HEK293T (cell line): ENCODE measurements at regions not wholly inside any gene's neighbourhood (a gene's known extent, or its start where the extent isn't known, plus 50 kb on each side); places are given as distances from the start of the nearest gene placed in this dataset.

ENCODE experiments used
- ARNT ChIP-seq: fragments of 450-650 bp; IDR thresholded peaks from 2 replicates; pipeline ENCODE4 v1.6.1; 2017; ENCODE audit warnings: mild to moderate bottlenecking
- BHLHE40 ChIP-seq: fragments of 450-650 bp; IDR thresholded peaks from 2 replicates; pipeline ENCODE4 v1.6.1; 2016; ENCODE audit warnings: mild to moderate bottlenecking, moderate library complexity, borderline replicate concordance
- CTBP1 ChIP-seq: fragments of 450-650 bp; IDR thresholded peaks from 2 replicates; pipeline ENCODE4 v1.6.1; 2016; ENCODE audit warnings: borderline replicate concordance
- ELF4 ChIP-seq: fragments of 450-650 bp; IDR thresholded peaks from 2 replicates; pipeline ENCODE4 v1.6.1; 2017; ENCODE audit warnings: antibody characterized with exemption
- FOXA1 ChIP-seq: fragments of 450-650 bp; IDR thresholded peaks from 2 replicates; pipeline ENCODE4 v1.6.1; 2016; ENCODE audit warnings: mild to moderate bottlenecking
- FOXK2 ChIP-seq: fragments of 450-650 bp; IDR thresholded peaks from 2 replicates; pipeline ENCODE4 v1.6.1; 2016; ENCODE audit warnings: mild to moderate bottlenecking
- FOXM1 ChIP-seq: fragments of 450-650 bp; IDR thresholded peaks from 2 replicates; pipeline ENCODE4 v1.6.1; 2017; ENCODE audit warnings: mild to moderate bottlenecking, borderline replicate concordance
- HDGF ChIP-seq: fragments of 450-650 bp; IDR thresholded peaks from 2 replicates; pipeline ENCODE4 v1.6.1; 2017; ENCODE audit warnings: antibody characterized with exemption, borderline replicate concordance
- L3MBTL2 ChIP-seq: fragments of 450-650 bp; conservative IDR thresholded peaks from 2 replicates; pipeline ENCODE4 v1.6.1; 2016; ENCODE audit warnings: mild to moderate bottlenecking
- NFRKB ChIP-seq: fragments of 450-650 bp; IDR thresholded peaks from 2 replicates; pipeline ENCODE4 v1.6.1; 2016; ENCODE audit warnings: mild to moderate bottlenecking, moderate library complexity
- SP1 ChIP-seq: fragments of 450-650 bp; IDR thresholded peaks from 2 replicates; pipeline ENCODE4 v1.6.1; 2017
- SUZ12 ChIP-seq: fragments of 450-650 bp; IDR thresholded peaks from 2 replicates; pipeline ENCODE4 v1.6.1; 2016; ENCODE audit warnings: mild to moderate bottlenecking
- TARDBP ChIP-seq: fragments of 450-650 bp; IDR thresholded peaks from 2 replicates; pipeline ENCODE4 v1.6.1; 2016
- TF ChIP-seq, protein P1 (sequence below): fragments of 450-650 bp; IDR thresholded peaks from 2 replicates; pipeline ENCODE4 v1.6.1; 2016

DNA sequence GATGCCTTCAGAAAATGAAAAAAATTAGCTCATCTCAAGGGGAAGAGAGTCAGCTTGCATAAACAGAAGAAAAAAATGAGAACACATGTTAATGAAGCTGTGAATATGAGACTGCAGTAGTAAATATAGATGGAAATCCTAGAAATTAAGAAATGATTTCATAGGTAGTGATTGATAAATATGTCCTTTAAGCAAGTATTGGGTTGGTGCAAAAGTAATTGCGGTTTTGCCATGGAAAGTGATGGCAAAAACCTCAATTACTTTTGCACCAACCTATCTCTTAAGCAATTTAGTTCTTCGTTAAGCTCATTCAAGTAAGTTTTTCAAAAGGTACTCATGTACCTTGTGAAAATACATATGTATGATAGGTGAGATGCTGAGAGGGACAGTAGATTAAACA, 400.9 kb downstream of the SH2D1A start:
- TF ChIP-seq FOXM1, result no peak
- no peak for TF ChIP-seq ARNT
- peak; percentile 69 for TF ChIP-seq ELF4
- TF ChIP-seq SUZ12, result no peak
- no peak for TF ChIP-seq SP1
- no peak for TF ChIP-seq BHLHE40
- TF ChIP-seq FOXK2, result no peak
- TF ChIP-seq CTBP1, result no peak
- TF ChIP-seq L3MBTL2, result no peak
- no peak for TF ChIP-seq HDGF
- no peak for TF ChIP-seq TARDBP
- no peak for TF ChIP-seq FOXA1
- TF ChIP-seq, protein P1, sequence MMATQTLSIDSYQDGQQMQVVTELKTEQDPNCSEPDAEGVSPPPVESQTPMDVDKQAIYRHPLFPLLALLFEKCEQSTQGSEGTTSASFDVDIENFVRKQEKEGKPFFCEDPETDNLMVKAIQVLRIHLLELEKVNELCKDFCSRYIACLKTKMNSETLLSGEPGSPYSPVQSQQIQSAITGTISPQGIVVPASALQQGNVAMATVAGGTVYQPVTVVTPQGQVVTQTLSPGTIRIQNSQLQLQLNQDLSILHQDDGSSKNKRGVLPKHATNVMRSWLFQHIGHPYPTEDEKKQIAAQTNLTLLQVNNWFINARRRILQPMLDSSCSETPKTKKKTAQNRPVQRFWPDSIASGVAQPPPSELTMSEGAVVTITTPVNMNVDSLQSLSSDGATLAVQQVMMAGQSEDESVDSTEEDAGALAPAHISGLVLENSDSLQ, result no peak
- TF ChIP-seq NFRKB, result no peak
